ENCODE measurements at regions not wholly inside any gene's neighbourhood (a gene's known extent, or its start where the extent isn't known, plus 50 kb on each side); places are given as distances from the start of the nearest gene placed in this dataset.

DNA sequence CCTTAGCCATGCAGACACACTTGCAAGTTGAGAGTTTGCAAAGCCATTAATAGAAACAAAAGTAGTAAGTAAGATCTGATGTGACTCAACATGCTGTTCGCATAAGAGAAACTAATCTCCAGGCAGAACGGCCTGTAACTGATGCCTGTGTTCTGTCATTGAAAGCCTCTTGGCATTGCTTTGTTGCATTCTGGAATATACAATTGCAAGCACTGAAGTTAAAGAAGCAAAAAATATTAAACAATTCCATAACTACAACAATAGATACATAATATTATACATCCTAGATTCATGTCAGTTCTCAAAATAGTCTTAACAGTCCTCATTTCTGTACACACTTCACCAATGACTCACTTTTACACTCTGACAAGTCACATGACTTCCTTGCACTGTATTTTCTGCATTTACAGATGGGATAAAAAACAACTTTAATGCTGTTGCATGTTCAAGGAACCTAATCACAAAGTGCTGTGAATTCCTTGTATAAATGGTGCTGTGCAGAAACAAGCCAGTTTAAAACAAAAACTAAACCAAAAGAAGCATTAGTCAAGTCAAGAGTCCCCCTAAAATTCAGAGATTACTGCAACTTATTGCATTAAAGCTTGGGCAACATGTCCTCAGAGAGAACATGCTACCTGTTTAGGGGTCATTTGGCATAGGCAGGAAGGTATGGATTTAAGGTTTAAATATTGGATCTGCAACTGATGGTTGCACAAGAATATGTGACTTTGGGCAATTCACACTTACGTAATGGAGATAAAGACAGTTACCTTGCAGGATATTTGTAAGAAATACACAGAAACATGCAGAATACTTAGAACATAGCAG, 79.5 kb upstream of the SERP2 start:
- H2AFZ ChIP-seq (ENCODE audit: low read length) = no peak overlapping the region
- H3K36me3 ChIP-seq (ENCODE audit: control insufficient read depth in 2 of 4, insufficient read depth in 4 of 4, low read length in 3 of 4) = no peaks in the 10 kb centered on the region; a peak in 1 of 8 replicates
- 66% methylated on average over 3 of the region's 3 CpGs; no CpG with 5 or more reads in 1 of the 2 experiments for whole genome bisulfite sequencing, 2 experiments (ENCODE audit: extremely low coverage in 1 of 2, insufficient coverage in 1 of 2, insufficient read length in 1 of 2, insufficient replicate concordance in 2 of 2, low coverage in 1 of 2, low lambda C conversion rate in 2 of 2, missing lambda C conversion rate in 1 of 2)
- no peak overlapping the region for H3K4me2 ChIP-seq (ENCODE audit: insufficient read depth in 1 of 2, low read depth in 2 of 2, low read length in 2 of 2)
- no peaks in the 10 kb centered on the region for H3K79me2 ChIP-seq (ENCODE audit: control insufficient read depth in 1 of 2, insufficient read depth in 2 of 2, low read length in 2 of 2)
- POLR2A ChIA-PET (ENCODE audit: partially characterized antibody) = no interaction called here
- H3K27me3 ChIP-seq (replicated peaks in 1 of 4; ENCODE audit: control insufficient read depth in 3 of 4, extremely low read depth in 1 of 4, insufficient read depth in 3 of 4, low read length in 3 of 4) = no peaks in the 10 kb centered on the region
- no peaks in the 10 kb centered on the region for H3K23me2 ChIP-seq (ENCODE audit: low read depth, low read length)
- H3K4me1 ChIP-seq (replicated peaks in 1 of 4; ENCODE audit: control insufficient read depth in 3 of 4, insufficient read depth in 4 of 4, low read length in 3 of 4) = no peaks in the 10 kb centered on the region
- no peak overlapping the region for H2BK5ac ChIP-seq (ENCODE audit: low read depth, low read length)
- no peaks in the 10 kb centered on the region for H3K9me3 ChIP-seq (ENCODE audit: insufficient read depth in 2 of 2, low read depth in 1 of 2, low read length in 1 of 2)
- H4K20me1 ChIP-seq (replicated peaks in 1 of 2; ENCODE audit: control insufficient read depth in 1 of 2, insufficient read depth in 2 of 2, low read length in 2 of 2) = no peaks in the 10 kb centered on the region
- no peak overlapping the region for H2BK15ac ChIP-seq (ENCODE audit: low read length)
- H4K8ac ChIP-seq (ENCODE audit: extremely low read depth, insufficient read depth, low read length) = no peak overlapping the region
- no peak overlapping the region for H3K27ac ChIP-seq (ENCODE audit: low read depth, low read length)
- H4K5ac ChIP-seq (ENCODE audit: insufficient read length, low read depth, low read length) = no peak overlapping the region
- H3K79me1 ChIP-seq (ENCODE audit: low read depth, low read length) = no peaks in the 10 kb centered on the region
- H3K9ac ChIP-seq (replicated peaks in 1 of 4; ENCODE audit: extremely low read depth in 1 of 4, low read depth in 3 of 4, low read length in 3 of 4) = no peak overlapping the region
- no peak overlapping the region for H4K91ac ChIP-seq (replicated peaks; ENCODE audit: insufficient read length, low read length)
- no peak overlapping the region for H3K4ac ChIP-seq (replicated peaks; ENCODE audit: insufficient read length, low read depth, low read length)
- H2BK120ac ChIP-seq (replicated peaks; ENCODE audit: low read depth, low read length) = no peak overlapping the region
- FAIRE-seq (no peak), DNase-seq (ENCODE audit: low read depth in 1 of 2, low spot score in 2 of 2) (no peak)
- no peak overlapping the region for H2BK12ac ChIP-seq (ENCODE audit: low read depth, low read length)
- CTCF ChIA-PET (ENCODE audit: partially characterized antibody) = interaction anchor here (1.1 kb wide), 1 partner anchor 144 kb away, joined by 3 read pairs; no protein-coding TSS in a partner anchor
- no peak overlapping the region for H3K23ac ChIP-seq (ENCODE audit: insufficient read length)
- no peak overlapping the region for H3K4me3 ChIP-seq (ENCODE audit: extremely low read depth in 1 of 4, insufficient read depth in 2 of 4, low read depth in 3 of 4, low read length in 4 of 4)
- no peak overlapping the region for H3K14ac ChIP-seq (ENCODE audit: insufficient read length)
- no peak overlapping the region for H3K18ac ChIP-seq (ENCODE audit: extremely low read depth, low read length)
- TF ChIP-seq EZH2 (IDR thresholded peaks at IDR 0.05; ENCODE audit: low read depth, low read length, severe bottlenecking) (no peak), BRCA1 (IDR thresholded peaks at IDR 0.05; ENCODE audit: low read depth, low read length) (no peak), SP4 (IDR thresholded peaks at IDR 0.05; ENCODE audit: low read length) (no peak), SP1 (IDR thresholded peaks at IDR 0.05; ENCODE audit: low read depth, low read length) (no peak), KDM4A (IDR thresholded peaks at IDR 0.05; ENCODE audit: low read depth, low read length, severe bottlenecking) (no peak), HDAC6 (IDR thresholded peaks at IDR 0.05; ENCODE audit: low read depth, low read length) (no peak), BCL11A (IDR thresholded peaks at IDR 0.05; ENCODE audit: low read depth in 2 of 2, low read length in 2 of 2) (no peak), EGR1 (IDR thresholded peaks at IDR 0.05; ENCODE audit: borderline replicate concordance, low read depth, low read length) (no peak)
- TF ChIP-seq, protein P1, sequence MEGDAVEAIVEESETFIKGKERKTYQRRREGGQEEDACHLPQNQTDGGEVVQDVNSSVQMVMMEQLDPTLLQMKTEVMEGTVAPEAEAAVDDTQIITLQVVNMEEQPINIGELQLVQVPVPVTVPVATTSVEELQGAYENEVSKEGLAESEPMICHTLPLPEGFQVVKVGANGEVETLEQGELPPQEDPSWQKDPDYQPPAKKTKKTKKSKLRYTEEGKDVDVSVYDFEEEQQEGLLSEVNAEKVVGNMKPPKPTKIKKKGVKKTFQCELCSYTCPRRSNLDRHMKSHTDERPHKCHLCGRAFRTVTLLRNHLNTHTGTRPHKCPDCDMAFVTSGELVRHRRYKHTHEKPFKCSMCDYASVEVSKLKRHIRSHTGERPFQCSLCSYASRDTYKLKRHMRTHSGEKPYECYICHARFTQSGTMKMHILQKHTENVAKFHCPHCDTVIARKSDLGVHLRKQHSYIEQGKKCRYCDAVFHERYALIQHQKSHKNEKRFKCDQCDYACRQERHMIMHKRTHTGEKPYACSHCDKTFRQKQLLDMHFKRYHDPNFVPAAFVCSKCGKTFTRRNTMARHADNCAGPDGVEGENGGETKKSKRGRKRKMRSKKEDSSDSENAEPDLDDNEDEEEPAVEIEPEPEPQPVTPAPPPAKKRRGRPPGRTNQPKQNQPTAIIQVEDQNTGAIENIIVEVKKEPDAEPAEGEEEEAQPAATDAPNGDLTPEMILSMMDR (IDR thresholded peaks at IDR 0.05; ENCODE audit: control extremely low read depth in 1 of 3, insufficient read depth in 1 of 3, low read depth in 1 of 3, low read length in 3 of 3) = no peak
- H2AK5ac ChIP-seq (ENCODE audit: low read depth, low read length) = no peak overlapping the region
- no peak overlapping the region for H2BK20ac ChIP-seq (ENCODE audit: low read length)
- no peak overlapping the region for H3K56ac ChIP-seq (replicated peaks; ENCODE audit: insufficient read length, low read depth, low read length)
